Epidermal melanocyte (primary cell): ENCODE measurements at regions not wholly inside any gene's neighbourhood (a gene's known extent, or its start where the extent isn't known, plus 50 kb on each side); places are given as distances from the start of the nearest gene placed in this dataset.

Source experiments
- DNase-seq: peaks from one replicate; pipeline ENCODE4 v3.0.0; 2011; ENCODE audit warnings: low spot score; ENCODE audit not compliant: insufficient read length

DNA sequence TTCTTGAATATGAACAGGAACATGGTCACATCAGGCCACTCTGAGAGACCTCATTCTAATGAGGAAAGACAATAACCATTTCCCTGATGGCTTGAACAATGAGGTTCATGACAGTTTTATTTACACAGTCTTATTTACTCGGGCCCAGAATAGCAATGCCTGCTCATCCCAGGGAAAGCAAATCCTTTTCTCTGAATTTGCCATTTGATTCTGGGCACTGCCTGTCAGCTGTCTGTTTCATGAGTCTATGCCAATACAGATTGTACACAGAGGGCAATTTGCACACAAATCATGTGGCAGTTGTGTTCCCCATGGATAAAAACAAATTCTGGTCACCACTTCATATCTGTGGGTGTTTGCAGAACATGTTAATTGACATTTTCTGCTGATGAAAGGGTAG, 492.5 kb downstream of the ACTL7B start:
- DNase-seq: no peak

DNA sequence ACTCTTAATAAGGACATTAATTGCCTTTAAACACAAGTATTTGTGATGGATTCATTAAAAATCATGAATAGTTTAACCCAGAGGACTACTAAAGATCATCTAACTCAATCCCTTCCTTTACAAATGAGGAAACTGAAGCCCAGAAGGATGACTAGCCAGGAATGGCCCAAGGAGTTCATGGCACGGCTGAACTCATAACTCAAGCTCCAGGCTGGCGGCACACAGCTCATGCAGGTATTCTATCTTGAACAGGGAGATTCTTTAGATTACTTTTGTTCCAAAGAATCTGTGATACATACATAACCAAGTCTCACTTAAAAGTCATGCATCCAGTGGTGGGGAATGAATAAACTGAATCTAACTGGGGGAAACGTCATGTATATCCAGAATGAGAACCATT, 495.5 kb downstream of the ACTL7B start:
- DNase-seq: no peak

DNA sequence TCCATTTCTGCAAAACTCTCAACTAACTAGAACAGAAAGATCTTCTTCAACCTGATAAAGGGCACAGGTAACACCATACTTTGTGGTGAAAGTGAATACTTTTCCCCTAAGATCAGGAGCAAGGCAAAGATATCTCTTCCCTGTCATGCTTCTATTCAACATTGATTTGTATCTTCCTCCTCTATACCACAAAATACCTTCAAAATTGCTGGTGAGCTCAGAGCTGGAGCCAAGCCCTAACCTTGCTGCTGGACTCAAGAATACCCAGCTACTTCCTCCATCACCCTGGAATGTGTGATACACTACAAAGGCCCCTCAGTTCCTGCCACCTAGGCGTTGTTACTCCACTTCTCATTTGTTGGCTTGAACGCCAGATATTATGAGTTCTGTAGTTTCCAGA, 499.0 kb downstream of the ACTL7B start:
- no peak for DNase-seq

DNA sequence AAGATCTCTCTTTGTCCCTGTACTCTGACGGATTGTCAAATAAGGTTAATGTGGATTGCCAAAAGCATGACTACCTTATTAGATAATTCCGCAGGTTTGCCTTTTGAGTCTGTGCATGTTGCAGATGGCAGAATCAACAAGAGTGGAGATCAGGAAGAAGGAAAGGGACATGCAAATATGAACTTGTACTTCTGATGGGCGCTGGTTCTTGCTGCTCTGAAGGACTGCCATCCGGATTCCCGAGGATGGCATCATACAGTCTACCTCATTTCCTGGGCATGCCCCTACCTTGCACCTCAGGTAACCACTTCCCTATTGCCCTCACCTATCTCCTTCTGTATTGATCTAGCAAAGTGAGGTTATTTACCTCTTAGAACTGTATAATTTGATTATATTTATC, 504.2 kb downstream of the ACTL7B start:
- DNase-seq: no peak

DNA sequence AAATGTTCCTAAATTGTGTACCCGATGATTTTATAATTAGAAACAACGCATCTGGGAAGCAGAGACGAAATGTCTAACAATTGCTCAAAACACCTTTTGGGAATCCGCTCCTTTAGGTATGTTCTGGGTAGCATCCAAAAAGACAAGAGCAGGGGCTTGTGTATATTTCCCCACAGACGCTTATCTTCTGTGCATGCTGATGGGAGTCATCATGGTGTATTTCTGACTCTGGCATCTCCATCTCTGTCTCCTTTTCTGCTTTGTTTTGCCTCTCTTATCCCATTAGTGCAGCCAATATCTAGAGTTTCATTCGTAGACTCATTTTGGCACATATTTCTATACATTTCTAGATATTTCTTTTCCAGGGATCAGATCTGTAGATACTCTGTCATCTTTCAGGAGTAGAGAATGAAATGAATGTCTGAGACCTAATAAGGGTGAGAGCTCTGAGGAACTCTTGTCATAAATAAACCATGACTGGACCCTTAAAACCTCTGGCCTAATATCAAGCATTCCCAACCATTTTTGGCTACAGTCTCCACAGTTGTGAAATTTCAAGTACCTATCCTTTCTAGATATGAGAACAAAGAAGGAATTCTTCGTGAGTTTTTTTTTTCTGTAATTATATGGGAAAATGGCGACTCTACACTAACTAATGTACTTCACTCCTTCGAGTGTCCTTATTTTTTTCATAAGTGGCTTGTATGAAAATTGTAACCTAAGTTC, 508.2 kb downstream of the ACTL7B start:
- DNase-seq: no peak

DNA sequence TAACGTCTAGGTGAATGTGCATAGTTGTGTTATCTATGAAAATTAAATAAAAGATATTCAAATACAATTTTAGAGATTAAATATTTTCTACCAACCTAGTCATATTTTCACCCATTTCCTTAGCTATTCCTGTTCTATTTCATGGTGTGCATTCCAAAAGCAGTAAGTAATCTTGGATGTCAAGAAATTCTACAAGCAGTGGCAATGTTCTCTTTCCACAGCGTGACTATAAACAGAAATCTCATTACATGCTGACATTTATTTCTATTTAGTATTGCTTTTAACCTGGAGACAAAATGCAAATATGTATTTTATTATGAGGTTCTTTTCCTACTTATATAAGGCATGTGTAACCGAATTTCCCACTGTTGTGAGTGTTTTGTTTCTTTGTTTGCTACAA, 510.0 kb downstream of the ACTL7B start:
- no peak for DNase-seq

DNA sequence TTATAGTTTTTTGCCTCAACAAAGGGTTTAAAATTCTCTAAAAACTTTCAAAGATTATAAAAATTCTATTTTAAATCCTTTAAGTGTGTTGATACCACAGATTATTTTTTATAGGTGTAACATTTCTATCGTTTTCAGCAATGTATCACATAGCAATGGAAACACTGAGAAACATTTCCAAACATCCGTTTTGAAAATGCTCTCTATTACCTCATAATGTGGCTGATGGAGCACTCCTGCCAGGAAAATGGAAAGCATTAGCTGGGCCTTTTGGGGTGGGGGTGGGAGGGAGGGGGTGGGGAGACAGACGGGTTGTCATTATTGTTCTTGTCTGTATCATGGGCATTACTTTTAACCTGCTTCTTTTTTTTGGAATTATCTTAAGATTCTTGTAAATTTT, 516.5 kb downstream of the ACTL7B start:
- no peak for DNase-seq

DNA sequence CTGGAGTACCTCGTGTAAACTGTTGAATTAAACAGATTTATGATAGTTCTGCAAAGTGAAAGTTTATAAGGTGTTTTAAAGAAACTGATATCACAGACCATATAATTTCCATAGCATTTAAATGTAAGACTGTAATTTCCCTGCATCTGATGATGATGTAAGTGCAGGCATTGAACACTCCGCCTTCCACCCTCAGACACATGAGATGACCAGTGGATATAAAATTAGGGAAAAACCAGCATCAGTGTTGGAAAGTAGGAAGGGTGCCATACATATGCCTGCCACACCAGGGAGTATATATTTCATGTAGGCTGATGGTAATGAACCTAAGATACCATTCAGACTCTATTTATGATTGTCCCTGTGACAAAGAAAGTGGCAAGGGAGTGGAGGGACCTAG, 519.2 kb downstream of the ACTL7B start:
- no peak for DNase-seq

GRCh38 chr9:108333530-108333983, 522.2 kb downstream of the ACTL7B start:
- no peak for DNase-seq

DNA sequence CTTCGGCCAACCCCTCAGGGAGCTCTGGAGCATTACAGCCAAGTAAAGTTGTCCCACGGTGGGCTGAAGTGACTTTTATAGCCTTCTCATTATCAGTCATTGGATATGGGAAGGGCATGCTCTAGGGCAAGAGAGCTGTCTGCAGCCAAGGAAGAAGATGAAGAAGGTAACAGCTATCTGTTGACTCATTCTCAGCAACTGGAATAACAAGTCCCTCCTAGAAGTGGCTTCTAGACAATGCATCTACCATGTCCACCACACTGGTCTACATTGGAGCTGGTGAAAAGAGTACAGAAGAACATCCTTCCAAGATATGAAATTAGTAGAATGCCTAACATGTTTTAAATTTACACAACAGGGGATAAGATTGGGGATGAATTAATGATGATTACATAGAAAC, 524.2 kb downstream of the ACTL7B start:
- DNase-seq: no peak

DNA sequence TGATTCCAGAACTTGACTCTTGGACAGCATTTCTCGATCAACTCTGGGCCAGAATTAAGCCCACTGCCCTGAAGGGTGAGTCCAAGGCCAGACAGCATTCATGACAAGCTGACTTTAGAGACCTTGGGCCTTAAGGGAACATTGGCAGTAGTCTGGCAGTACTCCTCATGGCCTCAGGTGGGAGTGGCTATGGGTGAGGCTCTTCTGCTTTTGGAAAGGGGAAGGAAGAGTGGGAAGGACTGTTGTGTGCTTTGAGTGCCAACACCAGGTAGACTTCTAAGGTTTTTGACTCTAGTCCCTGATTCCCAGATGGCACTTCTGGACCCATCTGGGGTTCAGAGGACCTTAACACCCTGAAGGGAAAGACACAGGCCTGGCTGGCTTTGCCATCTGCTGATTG, 530.4 kb downstream of the ACTL7B start:
- DNase-seq: no peak

DNA sequence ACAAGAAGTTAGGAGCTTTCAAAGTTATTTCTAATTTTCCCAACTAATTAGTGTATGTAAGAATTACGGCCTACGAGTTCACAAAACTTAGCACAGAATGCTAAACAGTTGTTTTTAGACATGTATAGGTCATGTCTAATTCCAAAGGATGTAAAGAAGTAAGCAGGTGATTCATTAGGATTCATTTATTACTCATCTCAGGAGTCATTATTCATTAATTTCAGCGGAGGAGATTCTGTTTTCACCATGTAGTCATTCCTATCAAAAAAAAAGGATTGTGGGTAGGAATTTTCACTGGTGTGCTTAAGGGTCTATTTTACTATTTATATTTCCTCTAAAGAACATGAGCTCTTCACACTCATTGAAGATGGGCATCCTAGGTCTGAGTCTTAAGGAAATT, 532.2 kb downstream of the ACTL7B start:
- DNase-seq: no peak

DNA sequence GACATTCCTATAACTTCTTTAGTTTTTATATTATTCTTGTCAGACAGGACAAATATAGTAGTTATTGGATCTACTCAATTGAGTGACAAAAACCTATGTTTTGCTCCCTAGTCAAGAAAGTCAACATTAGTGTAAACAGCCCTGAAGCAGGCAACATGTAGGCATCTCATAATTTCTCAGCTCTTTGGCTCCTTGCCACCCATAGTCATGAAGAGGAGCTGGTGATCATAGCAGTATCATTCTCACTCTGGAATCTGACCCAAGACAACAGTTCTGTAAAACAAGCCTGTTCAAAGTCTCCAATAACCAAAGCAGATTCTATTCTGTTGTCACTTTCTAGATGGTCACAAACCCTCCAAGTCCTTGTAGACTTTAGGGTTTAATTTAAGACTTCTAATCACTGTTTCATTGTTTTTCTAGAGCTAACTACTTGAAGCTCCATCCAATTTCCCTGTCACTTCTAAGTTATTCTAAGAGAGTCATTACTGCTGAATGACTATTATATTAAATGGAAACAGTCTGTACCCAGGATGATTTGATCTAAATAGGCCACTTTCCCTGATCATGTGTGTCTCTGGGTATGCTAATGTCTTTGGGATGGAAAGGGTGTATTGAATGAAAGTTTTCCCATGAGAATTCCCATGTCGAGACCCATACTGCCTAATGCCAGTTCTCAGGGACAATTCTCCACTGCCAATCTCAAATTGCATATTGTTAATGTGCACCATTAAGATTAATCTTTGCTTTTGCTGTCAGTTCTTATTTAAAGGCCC, 533.3 kb downstream of the ACTL7B start:
- no peak for DNase-seq

- no peak for DNase-seq
Observed at GRCh38 chr9:108316630-108317029, 539.2 kb downstream of the ACTL7B start.

DNA sequence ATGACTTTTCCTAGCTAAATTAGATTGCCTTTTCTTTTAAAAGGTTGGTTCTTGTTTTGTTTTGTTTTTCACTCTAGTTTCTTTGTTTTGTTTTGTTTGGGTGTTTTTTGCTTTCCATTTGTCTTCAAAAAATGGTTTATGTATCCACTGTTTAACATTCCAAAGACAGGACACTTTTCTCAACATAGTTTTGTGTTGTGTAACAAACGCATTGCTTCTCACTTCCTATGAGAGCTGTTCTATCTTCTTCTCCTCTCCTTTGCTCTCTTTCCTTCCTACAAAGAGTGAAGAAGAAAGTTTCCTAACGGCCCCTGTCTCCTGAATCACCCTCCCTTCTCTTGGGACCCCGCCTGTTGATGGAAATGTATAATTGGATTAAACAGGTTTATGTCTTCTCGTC, 539.7 kb downstream of the ACTL7B start:
- no peak for DNase-seq

- DNase-seq: no peak
Observed at GRCh38 chr9:108311745-108312144, 544.0 kb downstream of the ACTL7B start.

DNA sequence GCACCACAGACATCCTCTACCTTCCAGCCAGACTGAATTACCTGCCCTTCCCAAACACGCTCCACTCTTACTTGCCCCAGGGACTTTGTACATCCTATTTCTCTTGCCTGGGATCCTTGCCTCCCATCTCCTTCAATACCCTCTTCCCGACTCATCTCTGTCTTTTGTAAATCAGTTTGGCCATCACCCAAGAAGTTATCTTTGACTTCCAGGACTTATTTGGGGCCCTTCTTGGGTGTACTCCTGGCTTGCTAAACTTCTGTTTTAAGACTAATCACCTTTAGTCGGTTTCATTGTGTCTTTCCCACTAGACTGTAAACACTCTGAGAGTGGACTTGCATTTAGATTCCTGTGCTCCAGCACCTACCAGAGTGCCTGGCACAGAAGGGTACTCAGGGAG, 545.6 kb downstream of the ACTL7B start:
- DNase-seq: no peak

- no peak for DNase-seq
Observed at GRCh38 chr9:108300306-108301287, 555.2 kb downstream of the ACTL7B start.

DNA sequence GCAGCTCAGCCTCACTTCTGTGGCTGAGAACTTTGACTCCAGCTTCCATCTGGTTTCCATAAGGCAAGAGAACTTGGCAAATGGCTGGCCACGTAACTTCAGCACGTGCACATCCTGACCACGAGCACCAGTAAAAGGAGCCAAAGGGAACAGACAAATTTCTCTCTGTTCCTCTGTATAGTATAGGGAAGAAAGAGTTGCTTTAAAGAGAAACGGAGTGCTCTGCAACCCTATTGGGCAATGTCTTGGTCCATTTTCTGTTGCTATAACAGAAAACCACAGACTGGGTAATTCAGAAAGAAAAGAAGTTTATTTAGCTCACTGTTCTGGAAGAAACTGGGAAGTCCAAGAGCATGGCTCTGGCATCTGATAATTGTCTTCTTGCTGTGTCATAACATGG, 558.7 kb downstream of the ACTL7B start:
- no peak for DNase-seq

- no peak for DNase-seq
Observed at GRCh38 chr9:108296056-108296455, 559.7 kb downstream of the ACTL7B start.

DNA sequence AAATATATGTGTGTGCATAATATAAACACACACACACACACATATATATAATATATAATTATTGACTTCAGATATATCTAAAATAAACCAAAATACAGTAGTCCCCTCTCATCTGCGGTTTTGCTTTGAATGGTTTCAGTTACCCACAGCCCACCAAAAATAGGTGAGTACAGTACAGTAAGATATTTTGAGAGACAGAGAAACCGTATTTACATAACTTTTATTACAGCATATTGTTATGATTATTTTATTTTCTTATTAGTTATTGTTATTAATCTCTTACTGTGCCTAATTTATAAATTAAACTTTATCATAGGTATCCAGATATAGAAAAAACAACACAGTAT, 564.2 kb downstream of the ACTL7B start:
- no peak for DNase-seq
